IMR-90 (cell line): ENCODE measurements at regions not wholly inside any gene's neighbourhood (a gene's known extent, or its start where the extent isn't known, plus 50 kb on each side); places are given as distances from the start of the nearest gene placed in this dataset.
"Not testable (repeated sequence)": the region's sequence is repeated elsewhere in the genome, so short reads cannot be mapped to it uniquely, and the experiment has no call there.

Experiments used
- ATAC-seq: fragments of 200-7000 bp; cut with Tn5 transposase; 2 replicates; pipeline ENCODE4 v1.9.1; 2020; ENCODE audit warnings: low read depth, mild to moderate bottlenecking, moderate library complexity
- BruUV-seq: library from RNA; stranded (reverse); fragments of 400-500 nt; replicated peaks from 2 replicates; lab custom pipeline; 2021; lab: Mats Ljungman, UMichigan
- CTCF ChIA-PET: fragments of 300-600 bp; formaldehyde crosslinking; extraction: SDS; loops from one replicate; lab custom pipeline; 2021; ENCODE audit warnings: antibody characterized with exemption; lab: Yijun Ruan, JAX
- POLR2A ChIA-PET: fragments of 300-600 bp; sonication (Branson Sonifier 250); formaldehyde crosslinking; loops from one replicate; lab custom pipeline; 2022; ENCODE audit warnings: antibody characterized with exemption; ENCODE audit not compliant: unreplicated experiment; lab: Charles Lee
- DNase-seq: peaks from one replicate; pipeline ENCODE4 v3.0.0; 2013
- H2AFZ ChIP-seq: replicated peaks from 2 replicates; pipeline ENCODE3; 2013; ENCODE audit warnings: low read length, mild to moderate bottlenecking; ENCODE audit not compliant: poor library complexity
- H2AK5ac ChIP-seq: 2 replicates; pipeline ENCODE4 v1.6.1; 2013; ENCODE audit warnings: low read depth, low read length, inconsistent platforms
- H2AK9ac ChIP-seq: replicated peaks from 2 replicates; pipeline ENCODE3; 2013; ENCODE audit warnings: mild to moderate bottlenecking, low read depth, low read length, moderate library complexity; ENCODE audit not compliant: poor library complexity
- H2BK120ac ChIP-seq: 2 replicates; pipeline ENCODE4 v1.6.1; 2013; ENCODE audit warnings: low read depth, low read length, inconsistent platforms
- H2BK15ac ChIP-seq: 3 replicates; pipeline ENCODE4 v1.6.1; 2013; ENCODE audit warnings: low read depth, low read length, inconsistent platforms
- H2BK20ac ChIP-seq: 2 replicates; pipeline ENCODE4 v1.6.1; 2013; ENCODE audit warnings: low read depth, mild to moderate bottlenecking, inconsistent platforms, low read length, moderate library complexity
- H2BK5ac ChIP-seq: 2 replicates; pipeline ENCODE4 v1.6.1; 2013; ENCODE audit warnings: mild to moderate bottlenecking, low read depth, low read length, inconsistent platforms; ENCODE audit not compliant: poor library complexity, severe bottlenecking
- H3K14ac ChIP-seq: replicated peaks from 2 replicates; pipeline ENCODE4 v1.6.1; 2013; ENCODE audit warnings: low read depth, low read length, inconsistent platforms
- H3K18ac ChIP-seq: 2 replicates; pipeline ENCODE4 v1.6.1; 2013; ENCODE audit warnings: low read depth, low read length, control low read depth
- H3K23ac ChIP-seq: 2 replicates; pipeline ENCODE4 v1.6.1; 2013; ENCODE audit warnings: low read depth, low read length, inconsistent platforms
- H3K27ac ChIP-seq: 2 replicates; pipeline ENCODE4 v1.5.1; 2013; ENCODE audit warnings: mild to moderate bottlenecking, control low read depth, low read length; ENCODE audit not compliant: insufficient read depth
- H3K27me3 ChIP-seq: 2 replicates; pipeline ENCODE4 v1.6.1; 2013; ENCODE audit warnings: low read length; ENCODE audit not compliant: control insufficient read depth, insufficient read depth
- H3K36me3 ChIP-seq: 2 replicates; pipeline ENCODE4 v1.6.1; 2013; ENCODE audit warnings: low read length, mixed read lengths; ENCODE audit not compliant: control insufficient read depth, insufficient read depth
- H3K4ac ChIP-seq: 2 replicates; pipeline ENCODE4 v1.6.1; 2013; ENCODE audit warnings: low read depth, low read length, inconsistent platforms
- H3K4me1 ChIP-seq: 2 replicates; pipeline ENCODE4 v1.6.1; 2013; ENCODE audit warnings: low read length, mixed read lengths; ENCODE audit not compliant: control insufficient read depth, insufficient read depth
- H3K4me2 ChIP-seq: 2 replicates; pipeline ENCODE4 v1.6.1; 2013; ENCODE audit warnings: low read depth, mild to moderate bottlenecking, control low read depth, low read length, moderate library complexity
- H3K4me3 ChIP-seq: 2 replicates; pipeline ENCODE4 v1.5.1; 2013; ENCODE audit warnings: low read depth, mild to moderate bottlenecking, control low read depth, low read length, moderate library complexity; ENCODE audit not compliant: insufficient read depth
- H3K56ac ChIP-seq: 2 replicates; pipeline ENCODE4 v1.6.1; 2013; ENCODE audit warnings: low read length, inconsistent platforms; ENCODE audit not compliant: insufficient read depth; ENCODE audit errors: extremely low read depth
- H3K79me1 ChIP-seq, 2 experiments: 2 replicates each; pipeline ENCODE4 v1.6.1; 2013; ENCODE audit warnings: low read length in 2 of 2, inconsistent platforms in 1 of 2, low read depth in 1 of 2
- H3K9ac ChIP-seq: 2 replicates; pipeline ENCODE4 v1.6.1; 2013; ENCODE audit warnings: low read depth, low read length, control low read depth
- H3K9me1 ChIP-seq: 2 replicates; pipeline ENCODE4 v1.6.1; 2013; ENCODE audit warnings: low read length, inconsistent platforms; ENCODE audit not compliant: insufficient read depth
- H3K9me3 ChIP-seq: 2 replicates; pipeline ENCODE4 v1.6.1; 2013; ENCODE audit warnings: low read length; ENCODE audit not compliant: control insufficient read depth, insufficient read depth
- H4K20me1 ChIP-seq: 2 replicates; pipeline ENCODE4 v1.6.1; 2013; ENCODE audit warnings: low read length, inconsistent platforms; ENCODE audit not compliant: insufficient read depth
- H4K5ac ChIP-seq: 2 replicates; pipeline ENCODE4 v1.6.1; 2013; ENCODE audit warnings: mild to moderate bottlenecking, low read depth, low read length, control low read depth
- H4K8ac ChIP-seq, 2 experiments: 2 replicates each; pipeline ENCODE4 v1.6.1; 2013; ENCODE audit warnings: low read depth in 2 of 2, low read length in 2 of 2, control low read depth in 1 of 2, inconsistent platforms in 1 of 2
- H4K91ac ChIP-seq: 2 replicates; pipeline ENCODE4 v1.6.1; 2013; ENCODE audit warnings: low read depth, low read length, inconsistent platforms; ENCODE audit not compliant: insufficient read depth
- FOS ChIP-seq: fragments of 150-350 bp; IDR thresholded peaks from 2 replicates; pipeline ENCODE4 v1.6.1; 2016; ENCODE audit warnings: low read depth, low read length
- MXI1 ChIP-seq: IDR thresholded peaks from 2 replicates; pipeline ENCODE4 v1.6.1; 2012; ENCODE audit warnings: low read depth, mild to moderate bottlenecking, low read length, moderate library complexity, borderline replicate concordance
- NFE2L2 ChIP-seq: fragments of 150-350 bp; IDR thresholded peaks from 2 replicates; pipeline ENCODE4 v1.6.1; 2016; ENCODE audit warnings: low read depth, mild to moderate bottlenecking, low read length
- RFX5 ChIP-seq: IDR thresholded peaks from 2 replicates; pipeline ENCODE4 v1.8.0; 2012; ENCODE audit warnings: low read depth, mild to moderate bottlenecking, low read length, moderate library complexity
- USF2 ChIP-seq: fragments of 150-350 bp; IDR thresholded peaks from 2 replicates; pipeline ENCODE4 v1.6.1; 2017; ENCODE audit warnings: mild to moderate bottlenecking, antibody characterized with exemption, low read length, low read depth
- WGBS, 2 experiments: methylation state at CpG; one replicate each; pipeline versions ENCODE4 v1.1.5 to v1.1.7; 2013; ENCODE audit warnings: missing lambda C conversion rate in 2 of 2; ENCODE audit not compliant: insufficient read length in 1 of 2; ENCODE audit errors: extremely low coverage in 2 of 2; 5-methylcytosine and 5-hydroxymethylcytosine counted together
- dilution Hi-C: fragments of 300-500 bp; cut with HindIII; formaldehyde crosslinking; loops from one replicate; pipeline ENCODE4 v1.14.3; 2018; ENCODE audit warnings: low sequenced_read_pairs; ENCODE audit not compliant: unreplicated experiment
- in situ Hi-C: fragments of 300-500 bp; cut with MboI; formaldehyde crosslinking; loops from 3 replicates; pipeline ENCODE4 v1.14.3; 2019; ENCODE audit warnings: low sequenced_read_pairs, inconsistent platforms, mixed read lengths
- intact Hi-C: fragments of 100-400 bp; cut with micrococcal nuclease; formaldehyde crosslinking; loops from 2 replicates; pipeline ENCODE4 v1.10.0; 2022

GRCh38 chr2:226164512-226164911, 635.1 kb downstream of the IRS1 start:
- H3K4me3 ChIP-seq, result no peak overlapping the region

GRCh38 chr2:226160617-226161016, 639.0 kb downstream of the IRS1 start:
- intact Hi-C loops, H4K5ac ChIP-seq: not testable (repeated sequence)
- WGBS, 2 experiments, result no CpG with 5 or more reads among the region's 4 CpGs

More at GRCh38 chr2:226164512-226164911, 635.1 kb downstream of the IRS1 start:
- Histone ChIP-seq H2AFZ (no peak overlapping the region), H3K36me3 (no peaks in the 10 kb centered on the region), H3K9ac (no peak overlapping the region), H3K18ac (no peak overlapping the region), H3K27me3 (no peaks in the 10 kb centered on the region), H3K4ac (no peak overlapping the region), H3K56ac (no peak overlapping the region), H3K27ac (no peak overlapping the region), H4K5ac (no peak overlapping the region), H3K4me1 (no peaks in the 10 kb centered on the region; the same call in 1 of the 2 replicates), H3K9me1 (no peaks in the 10 kb centered on the region), H4K91ac (no peak overlapping the region), H2BK15ac (no peak overlapping the region), H4K20me1 (no peaks in the 10 kb centered on the region), H3K4me2 (no peak overlapping the region), H3K79me1 (no peaks in the 10 kb centered on the region), H3K14ac (no peak overlapping the region), H2BK120ac (no peak overlapping the region), H4K8ac (no peak overlapping the region), H3K9me3 (no peaks in the 10 kb centered on the region), H2AK9ac (no peak overlapping the region), H2BK20ac (no peak overlapping the region), H2BK5ac (no peak overlapping the region), H2AK5ac (no peak overlapping the region), H3K23ac (no peak overlapping the region)
- WGBS, 2 experiments, result no CpG with 5 or more reads among the region's 1 CpG
- no TSS peak for BruUV-seq
- no peak for ATAC-seq
- dilution Hi-C loops (no loop called here), intact Hi-C loops (no loop called here), in situ Hi-C loops (no loop called here)
- ChIA-PET CTCF (no interaction called here), POLR2A (no interaction called here)
- TF ChIP-seq FOS (no peak), MXI1 (no peak), RFX5 (no peak), USF2 (no peak), NFE2L2 (no peak)
- DNase-seq, result no peak

More at GRCh38 chr2:226160617-226161016, 639.0 kb downstream of the IRS1 start:
- H3K27ac ChIP-seq, H3K9ac ChIP-seq, H3K4me3 ChIP-seq, DNase-seq, H4K8ac ChIP-seq, H3K4ac ChIP-seq, H2BK5ac ChIP-seq, H2BK120ac ChIP-seq, BruUV-seq, in situ Hi-C loops, H3K36me3 ChIP-seq, H4K91ac ChIP-seq, H3K18ac ChIP-seq, H4K20me1 ChIP-seq, H3K9me1 ChIP-seq, H2AK5ac ChIP-seq, POLR2A ChIA-PET, H3K23ac ChIP-seq, H3K79me1 ChIP-seq, H3K56ac ChIP-seq, H2BK15ac ChIP-seq, H3K4me2 ChIP-seq, ATAC-seq, H3K27me3 ChIP-seq, dilution Hi-C loops, H2BK20ac ChIP-seq, H3K9me3 ChIP-seq, H2AK9ac ChIP-seq, H3K14ac ChIP-seq, H2AFZ ChIP-seq, H3K4me1 ChIP-seq, CTCF ChIA-PET: not testable (repeated sequence)
